IPS-NIHi7 (cell line): ENCODE measurements at regions not wholly inside any gene's neighbourhood (a gene's known extent, or its start where the extent isn't known, plus 50 kb on each side); places are given as distances from the start of the nearest gene placed in this dataset.
A peak's percentile ranks its signal among the peaks of the same experiment; 100 is the strongest.

Experiments
- DNase-seq: peaks from one replicate; pipeline ENCODE4 v3.0.0; 2012; ENCODE audit warnings: mixed read lengths; ENCODE audit errors: extremely low spot score

DNA sequence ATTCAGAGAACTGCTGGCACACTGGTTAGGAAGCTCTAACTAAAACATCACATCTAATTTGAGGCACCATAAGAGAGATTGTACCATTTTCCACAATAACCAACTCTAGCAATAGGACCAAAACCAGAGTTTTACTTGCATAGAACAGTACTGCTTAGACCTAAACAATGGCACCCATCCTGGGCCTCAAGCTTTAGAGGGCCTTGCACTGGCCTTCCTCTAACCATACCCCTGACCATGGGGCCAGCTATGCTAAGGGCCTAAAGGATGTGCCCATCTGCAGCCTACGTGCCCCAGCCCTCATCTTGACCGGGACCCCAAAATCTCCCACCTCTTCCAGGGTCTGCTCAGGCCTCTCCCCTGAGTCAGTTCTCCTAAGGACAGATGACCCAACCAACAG lies 74.4 kb upstream of the ARHGAP32 start:
- DNase-seq, result no peak

DNA sequence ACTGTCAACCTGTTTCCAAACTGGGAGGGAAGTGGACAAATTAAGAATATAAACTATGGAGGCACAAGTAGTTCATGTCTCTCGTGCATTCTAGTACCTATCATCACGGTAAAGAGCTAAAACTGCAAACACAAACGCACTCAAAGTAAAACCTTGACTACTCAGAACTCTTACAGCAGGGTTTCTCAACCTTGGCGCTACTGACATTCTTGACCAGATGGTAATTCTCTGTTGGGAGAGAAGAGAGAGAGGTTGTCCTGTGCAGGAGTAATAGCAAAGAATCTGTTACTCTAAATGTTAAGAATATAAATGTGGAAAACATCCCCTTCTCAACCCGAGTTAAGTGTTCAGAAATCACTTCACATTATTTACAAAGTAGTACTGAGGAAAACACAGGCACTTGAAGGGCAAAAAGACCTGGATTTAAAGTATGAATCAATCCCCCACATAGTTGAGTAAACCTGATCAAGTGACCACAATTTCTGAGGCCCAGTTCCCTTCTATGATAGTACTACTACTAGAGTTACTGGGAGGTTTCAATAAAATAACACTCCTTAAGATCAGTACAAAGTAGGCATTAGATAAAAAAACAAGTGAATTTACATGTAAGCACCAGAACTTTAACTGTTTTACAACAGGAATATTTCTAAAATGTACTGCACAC lies 73.1 kb upstream of the ARHGAP32 start:
- no peak for DNase-seq

DNA sequence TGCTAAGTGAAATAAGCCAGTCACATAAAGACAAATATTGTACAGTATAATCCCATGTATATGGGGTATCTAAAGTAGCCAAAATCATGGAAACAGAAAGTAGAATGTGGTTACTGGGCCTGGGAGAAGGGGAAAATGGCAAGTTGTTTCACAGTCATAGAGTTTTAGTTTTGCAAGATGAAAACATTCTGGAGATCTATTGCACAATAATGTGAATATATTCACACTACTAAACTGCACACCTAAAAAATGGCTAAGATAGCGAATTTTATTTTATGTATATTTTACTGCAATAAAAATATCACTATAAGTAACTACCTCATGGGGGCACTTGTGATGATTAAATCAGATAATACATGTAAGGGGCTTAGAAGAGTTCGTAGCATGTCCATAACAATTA lies 72.0 kb upstream of the ARHGAP32 start:
- no peak for DNase-seq

DNA sequence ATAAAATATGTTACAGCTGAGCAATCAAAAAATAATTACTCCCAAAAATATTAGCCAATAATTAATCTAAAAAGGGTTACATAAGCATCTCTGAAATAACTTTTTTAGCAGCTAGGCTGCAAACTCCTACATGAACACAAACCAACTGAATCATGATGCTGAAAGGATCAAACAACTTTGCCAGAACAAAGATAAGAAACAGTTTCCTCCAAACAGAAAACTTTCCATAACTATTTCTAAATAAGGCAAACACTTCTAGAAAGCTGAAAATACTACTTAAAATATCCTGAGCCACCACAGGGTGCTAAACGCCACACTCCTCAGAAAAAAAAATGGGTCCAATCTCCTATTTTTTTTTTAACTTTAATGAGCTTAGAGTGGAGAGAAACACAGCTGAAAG lies 68.6 kb upstream of the ARHGAP32 start:
- no peak for DNase-seq

DNA sequence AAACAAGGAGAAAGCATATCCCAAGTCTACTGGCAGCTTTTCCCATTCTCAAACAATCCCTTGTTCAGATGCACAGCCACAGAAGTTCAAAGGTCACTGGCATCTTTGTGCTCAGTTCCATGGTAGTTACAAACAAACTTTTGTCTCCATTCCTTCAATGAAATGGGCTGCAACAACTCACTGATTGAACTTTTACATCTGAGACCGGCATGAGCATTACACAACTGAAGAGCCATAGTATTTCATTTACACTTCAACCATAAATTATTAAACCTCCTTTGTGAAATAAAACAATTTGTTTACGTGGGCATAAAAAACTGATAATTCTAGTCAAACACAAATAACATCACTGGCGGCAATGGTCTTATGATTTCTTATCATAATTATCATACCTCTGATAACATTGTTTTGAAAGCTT lies 67.8 kb upstream of the ARHGAP32 start:
- no peak for DNase-seq

DNA sequence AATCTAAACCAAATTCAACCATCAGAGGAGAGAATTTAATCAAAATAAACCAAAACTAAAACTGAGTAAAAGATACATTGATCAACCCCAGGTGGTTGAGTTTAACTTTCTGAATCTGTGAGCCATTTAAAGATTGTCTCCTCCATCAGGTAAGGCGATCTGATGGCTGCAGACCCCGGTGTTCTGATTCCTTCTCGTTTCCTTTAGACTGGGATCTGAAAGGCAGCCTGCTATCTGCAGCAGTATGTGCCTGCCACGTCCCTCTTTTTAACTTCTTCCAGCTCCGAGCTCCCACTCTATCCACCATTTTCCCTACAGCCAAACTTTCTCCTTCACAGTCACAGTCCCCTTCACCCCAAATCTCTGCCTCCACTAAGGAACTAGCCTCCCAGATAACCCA lies 66.1 kb upstream of the ARHGAP32 start:
- no peak for DNase-seq

DNA sequence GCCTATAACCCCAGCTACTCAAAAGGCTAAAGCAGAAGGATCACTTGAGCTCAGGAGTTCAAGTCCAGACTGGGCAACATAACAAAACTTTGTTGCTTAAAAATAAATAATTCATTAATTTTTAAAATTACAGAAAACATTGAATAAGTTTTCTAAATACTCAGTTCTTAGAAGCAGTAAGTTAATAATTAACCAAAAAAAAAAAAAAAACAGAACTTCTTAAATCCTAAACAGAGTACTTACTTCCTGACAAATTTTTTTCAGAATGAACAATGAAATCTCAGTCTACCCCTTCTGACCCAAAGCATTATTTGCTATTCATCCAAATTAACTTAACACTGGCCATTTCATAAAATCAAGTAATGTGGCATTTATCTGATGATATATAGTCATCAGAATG lies 65.4 kb upstream of the ARHGAP32 start:
- DNase-seq, result no peak

DNA sequence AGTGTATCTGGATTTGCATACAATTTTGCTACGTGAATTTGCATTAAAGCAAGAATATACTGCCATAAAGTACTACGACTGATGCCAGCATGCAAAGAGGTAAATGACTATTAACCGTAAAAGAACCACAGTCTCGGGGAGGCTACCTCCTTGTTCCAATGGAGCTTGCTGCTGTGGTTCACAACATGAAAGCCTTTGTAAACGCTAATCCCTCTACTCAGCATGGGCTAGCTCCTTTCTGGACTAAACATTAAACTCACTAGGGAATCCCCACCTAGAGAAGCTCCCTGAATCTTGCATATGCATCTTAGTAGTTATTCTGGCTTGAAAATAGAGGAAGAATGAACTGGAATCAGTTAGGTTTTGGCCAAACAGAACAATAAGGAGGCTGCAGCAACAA lies 60.5 kb upstream of the ARHGAP32 start:
- DNase-seq, result peak; percentile 45

DNA sequence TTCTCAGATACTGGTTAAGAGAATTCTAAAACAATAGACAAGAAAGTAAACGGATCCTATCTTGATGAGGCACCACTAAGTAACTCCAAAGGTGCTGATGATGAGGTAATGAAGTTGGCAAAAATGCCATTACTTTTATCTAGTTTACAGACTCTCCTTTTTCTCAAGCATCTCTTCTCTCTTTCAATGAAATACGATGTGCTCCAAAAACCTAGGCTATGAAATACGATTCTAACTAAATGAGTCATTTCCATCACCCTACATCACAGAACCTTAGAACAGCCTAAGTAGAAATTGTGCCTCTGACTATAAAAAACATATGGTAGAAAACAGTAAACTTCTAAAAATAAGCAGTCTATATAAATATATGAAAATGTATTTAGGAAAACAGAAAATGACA lies 58.9 kb upstream of the ARHGAP32 start:
- no peak for DNase-seq

DNA sequence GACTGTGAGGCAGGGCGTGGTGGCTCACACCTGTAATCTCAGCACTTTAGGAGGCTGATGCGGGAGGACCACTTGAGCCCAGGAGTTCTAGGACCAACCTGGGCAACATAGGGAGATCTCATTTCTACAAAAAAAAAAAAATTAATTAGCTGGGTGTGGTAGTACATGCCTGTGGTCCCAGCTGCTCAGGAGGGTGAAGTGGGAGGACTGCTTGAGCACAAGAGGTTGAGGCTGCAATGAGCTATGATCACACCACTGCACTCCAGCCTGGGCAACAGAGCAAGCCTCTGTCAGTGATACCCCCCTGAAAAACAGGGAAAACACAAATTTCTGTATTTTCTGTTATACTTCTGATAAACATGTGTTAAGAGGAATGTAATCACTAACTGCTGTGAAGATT lies 57.8 kb upstream of the ARHGAP32 start:
- no peak for DNase-seq

DNA sequence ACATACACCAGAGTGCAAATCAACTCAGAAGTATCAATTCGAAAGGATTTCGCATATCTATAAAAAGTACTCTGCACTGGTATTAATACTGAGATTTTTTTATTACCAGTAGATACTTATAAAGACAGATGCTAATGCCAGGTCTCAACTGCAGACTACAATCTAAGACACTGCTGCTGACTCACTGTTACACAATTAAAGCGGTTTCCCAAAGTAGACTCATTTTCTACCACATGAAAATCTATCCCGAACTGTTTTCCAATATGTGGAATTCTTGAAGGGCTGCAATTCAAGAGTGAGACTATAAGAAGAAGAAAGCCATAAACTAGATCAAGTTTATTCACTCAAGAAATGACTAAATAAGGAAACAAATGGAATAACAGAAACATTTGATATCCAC lies 57.2 kb upstream of the ARHGAP32 start:
- DNase-seq, result no peak

DNA sequence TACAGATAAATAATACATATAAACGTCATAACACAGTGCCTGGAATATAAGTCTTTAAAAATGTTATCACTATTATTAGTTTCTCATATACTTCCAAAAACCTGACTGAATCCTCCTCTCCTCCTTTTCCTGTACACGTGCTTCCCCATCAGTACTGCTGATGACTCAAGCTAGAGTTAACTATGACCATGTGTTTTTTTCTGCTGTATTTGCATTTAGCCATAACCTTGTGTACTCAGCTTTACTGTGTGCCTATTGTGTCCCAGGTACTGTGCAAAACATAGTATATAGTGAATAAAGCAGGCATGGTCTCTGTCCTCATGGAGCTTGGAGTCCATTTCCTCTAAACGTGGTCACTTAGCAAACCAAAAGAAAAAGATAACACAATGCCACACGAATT lies 56.5 kb upstream of the ARHGAP32 start:
- DNase-seq, result no peak

DNA sequence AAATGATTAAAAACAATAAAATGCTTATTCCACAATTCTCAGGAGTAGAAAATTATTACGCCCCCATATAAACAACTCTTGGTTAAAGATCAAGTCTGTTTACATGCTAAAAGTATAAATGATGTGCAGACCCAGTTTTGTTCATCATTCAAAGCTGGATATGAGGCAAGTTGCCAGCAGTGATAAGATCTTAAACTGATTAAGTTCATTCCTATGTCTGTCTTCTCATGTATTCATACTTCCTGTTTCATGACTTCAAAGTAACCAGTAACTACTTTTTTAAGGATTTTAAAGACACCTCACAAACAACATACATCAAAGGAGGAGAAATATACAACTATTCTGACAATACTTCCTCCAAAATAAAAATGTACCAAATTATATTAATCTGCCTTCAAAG lies 55.0 kb upstream of the ARHGAP32 start:
- DNase-seq, result no peak

DNA sequence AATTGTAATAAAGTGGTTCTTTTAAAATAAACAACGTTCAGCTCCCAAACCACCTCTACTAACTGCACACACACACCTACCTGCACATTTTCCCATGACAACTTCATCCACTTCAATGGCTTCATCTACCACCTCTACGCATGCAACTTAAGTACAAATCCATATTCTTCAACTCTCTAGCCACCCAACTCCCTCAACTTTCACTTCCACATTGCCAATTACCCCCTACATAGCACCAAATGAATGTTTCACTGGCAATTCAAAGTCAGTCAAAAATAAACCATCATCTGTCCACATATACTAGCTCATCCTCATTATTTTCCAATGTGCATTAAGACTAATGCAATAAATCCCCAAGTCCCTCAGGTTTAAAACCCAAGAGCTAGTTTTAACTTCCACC lies 50.7 kb upstream of the ARHGAP32 start:
- DNase-seq, result no peak
